ENCODE measurements at regions not wholly inside any gene's neighbourhood (a gene's known extent, or its start where the extent isn't known, plus 50 kb on each side); places are given as distances from the start of the nearest gene placed in this dataset.

- intact Hi-C loops (cut with DNase I, micrococcal nuclease) = no loop called here
- no peaks in the 10 kb centered on the region for H3K9me3 ChIP-seq
- no peak for TF ChIP-seq CTCF (IDR thresholded peaks at IDR 0.05)
- H3K36me3 ChIP-seq (ENCODE audit: low read depth) = no peaks in the 10 kb centered on the region
- H3K4me1 ChIP-seq (ENCODE audit: low read depth) = no peaks in the 10 kb centered on the region
- H3K4me3 ChIP-seq = no peak overlapping the region
- ATAC-seq (no peak), DNase-seq (no peak)
Observed at GRCh38 chr4:24192018-24192641, 302.3 kb upstream of the PPARGC1A start.

GRCh38 chr4:24190761-24191695 lies 301.2 kb upstream of the PPARGC1A start:
- no peaks in the 10 kb centered on the region for H3K9me3 ChIP-seq
- TF ChIP-seq CTCF (IDR thresholded peaks at IDR 0.05) = no peak
- DNase-seq = no peak

GRCh38 chr4:24188459-24188858 lies 298.6 kb upstream of the PPARGC1A start:
- no peak for TF ChIP-seq CTCF (IDR thresholded peaks at IDR 0.05)
- ATAC-seq (no peak), DNase-seq (no peak)
- Histone ChIP-seq H3K9me3 (no peaks in the 10 kb centered on the region), H3K4me3 (no peak overlapping the region), H3K36me3 (ENCODE audit: low read depth) (no peaks in the 10 kb centered on the region), H3K4me1 (ENCODE audit: low read depth) (no peaks in the 10 kb centered on the region)
- intact Hi-C loops (cut with DNase I, micrococcal nuclease) = no loop called here

More at GRCh38 chr4:24190761-24191695, 301.2 kb upstream of the PPARGC1A start:
- no peak for ATAC-seq
- intact Hi-C loops (cut with DNase I, micrococcal nuclease) = no loop called here
- Histone ChIP-seq H3K4me1 (ENCODE audit: low read depth) (no peaks in the 10 kb centered on the region), H3K36me3 (ENCODE audit: low read depth) (no peaks in the 10 kb centered on the region), H3K4me3 (no peak overlapping the region)

- Histone ChIP-seq H3K4me3 (no peak overlapping the region), H3K36me3 (ENCODE audit: low read depth) (no peaks in the 10 kb centered on the region), H3K4me1 (ENCODE audit: low read depth) (no peaks in the 10 kb centered on the region), H3K9me3 (no peaks in the 10 kb centered on the region)
- DNase-seq (no peak), ATAC-seq (no peak)
- intact Hi-C loops (cut with DNase I, micrococcal nuclease) = no loop called here
- no peak for TF ChIP-seq CTCF (IDR thresholded peaks at IDR 0.05)
Observed at GRCh38 chr4:24186466-24186865, 296.6 kb upstream of the PPARGC1A start.

GRCh38 chr4:24181005-24181404 lies 291.2 kb upstream of the PPARGC1A start:
- Histone ChIP-seq H3K4me1 (ENCODE audit: low read depth) (no peaks in the 10 kb centered on the region), H3K36me3 (ENCODE audit: low read depth) (no peaks in the 10 kb centered on the region)

More at GRCh38 chr4:24181005-24181404, 291.2 kb upstream of the PPARGC1A start:
- TF ChIP-seq CTCF (IDR thresholded peaks at IDR 0.05) = no peak
- DNase-seq (no peak), ATAC-seq (no peak)
- no peaks in the 10 kb centered on the region for H3K9me3 ChIP-seq
- intact Hi-C loops (cut with DNase I, micrococcal nuclease) = no loop called here
- no peak overlapping the region for H3K4me3 ChIP-seq
